ENCODE measurements at regions not wholly inside any gene's neighbourhood (a gene's known extent, or its start where the extent isn't known, plus 50 kb on each side); places are given as distances from the start of the nearest gene placed in this dataset.

DNA sequence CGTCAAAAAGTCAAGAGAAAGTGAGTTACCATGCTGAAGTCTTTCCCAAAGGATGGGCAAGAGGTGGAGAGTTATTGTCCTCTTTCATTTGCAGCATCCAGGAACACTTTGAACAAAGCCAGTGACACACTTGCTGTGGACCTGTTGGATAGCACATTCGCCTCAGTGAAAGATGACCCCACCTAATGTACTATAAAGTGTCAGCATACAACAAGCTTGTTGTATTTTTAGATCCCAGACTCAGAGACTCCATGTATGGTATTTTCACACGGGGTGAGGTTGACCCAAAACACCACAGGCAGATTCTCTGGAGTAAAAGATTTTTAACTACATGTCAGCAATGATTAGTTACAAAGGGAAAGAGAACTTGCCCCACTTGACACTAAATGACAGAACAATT is 273.8 kb downstream of the PTBP2 start:
- TF ChIP-seq POLR2A (IDR thresholded peaks at IDR 0.05; ENCODE audit: low read depth, low read length), result no peak
- peak; percentile 33 for FAIRE-seq
- no peak for DNase-seq (ENCODE audit: insufficient read length, low spot score)

DNA sequence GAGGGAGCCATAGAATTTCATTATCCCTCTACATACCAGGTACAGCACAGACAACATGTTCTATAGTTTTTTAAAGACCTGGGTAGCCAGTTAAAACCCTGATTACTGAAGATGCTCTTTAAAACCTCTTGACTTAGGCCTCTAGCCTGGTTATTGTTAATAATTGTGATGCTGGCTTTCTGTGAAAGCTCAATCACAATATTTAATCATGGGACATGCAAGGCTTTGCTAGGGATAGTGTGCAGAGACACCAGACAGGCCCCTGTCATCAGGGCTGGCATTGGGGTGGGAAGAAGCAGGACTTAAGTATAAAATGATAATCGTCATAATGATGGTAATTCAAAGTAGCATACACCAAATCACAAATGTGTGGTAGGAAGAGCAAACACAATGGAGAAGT is 274.4 kb downstream of the PTBP2 start:
- no peak for DNase-seq (ENCODE audit: insufficient read length, low spot score)
- no peak for FAIRE-seq
- TF ChIP-seq POLR2A (IDR thresholded peaks at IDR 0.05; ENCODE audit: low read depth, low read length), result no peak

DNA sequence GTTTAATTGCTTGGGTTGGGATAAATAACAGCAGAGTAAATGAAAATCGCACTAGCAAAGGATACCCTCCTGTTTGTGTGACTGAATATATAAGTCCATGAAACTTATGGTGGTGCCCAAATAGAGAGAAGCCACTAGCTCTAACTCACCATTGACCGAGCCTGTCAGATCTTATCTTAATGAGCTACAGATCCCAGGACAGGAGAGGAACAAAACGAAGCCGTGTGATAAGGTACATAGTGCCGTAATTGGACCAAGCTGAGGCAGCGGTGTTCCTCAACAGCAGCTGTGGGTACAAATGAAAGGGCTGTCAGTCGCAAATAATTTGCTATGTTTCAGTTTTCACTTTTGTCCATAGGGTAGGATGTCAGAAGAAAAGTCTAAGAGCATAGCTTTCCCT is 276.1 kb downstream of the PTBP2 start:
- FAIRE-seq (no peak), DNase-seq (ENCODE audit: insufficient read length, low spot score) (no peak)
- no peak for TF ChIP-seq POLR2A (IDR thresholded peaks at IDR 0.05; ENCODE audit: low read depth, low read length)

DNA sequence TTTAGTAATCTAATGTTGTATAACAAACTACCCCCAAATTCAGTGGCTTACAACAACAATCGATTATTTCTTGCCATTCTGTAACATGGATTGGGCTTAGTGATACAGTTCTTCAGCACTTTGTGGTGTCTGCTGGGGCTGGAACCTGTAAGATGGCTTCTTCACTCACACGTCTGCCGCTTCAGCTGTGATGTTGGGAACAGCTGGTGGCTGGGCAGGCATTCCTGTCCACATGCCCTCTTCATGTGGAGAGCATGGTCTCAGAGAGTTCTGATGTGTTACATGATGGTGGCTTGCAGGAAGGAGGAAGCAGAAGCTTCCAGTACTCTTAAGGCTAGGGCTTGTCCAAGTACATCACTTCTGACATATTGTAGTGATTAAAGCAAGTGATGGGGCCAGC is 276.9 kb downstream of the PTBP2 start:
- no peak for TF ChIP-seq POLR2A (IDR thresholded peaks at IDR 0.05; ENCODE audit: low read depth, low read length)
- DNase-seq (ENCODE audit: insufficient read length, low spot score) (no peak), FAIRE-seq (no peak)

DNA sequence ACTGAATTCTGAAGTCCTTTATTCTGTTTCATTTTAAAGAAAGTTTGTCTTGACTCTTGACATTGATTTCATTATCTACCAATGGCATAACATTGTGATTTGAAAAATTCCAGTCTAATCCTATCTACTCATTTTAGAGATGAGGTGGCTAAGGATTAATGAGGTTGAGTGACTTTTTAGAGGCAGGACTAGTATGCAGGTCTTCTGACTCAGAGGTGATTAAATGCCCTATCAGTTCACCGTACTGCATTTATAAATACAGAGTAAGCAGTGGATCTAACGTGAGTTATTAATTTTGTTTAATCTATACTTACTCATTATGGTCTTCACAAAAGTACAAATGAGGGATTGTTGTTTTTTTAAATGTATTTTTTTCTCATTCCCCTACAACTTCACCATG is 277.6 kb downstream of the PTBP2 start:
- FAIRE-seq (no peak), DNase-seq (ENCODE audit: insufficient read length, low spot score) (no peak)
- TF ChIP-seq POLR2A (IDR thresholded peaks at IDR 0.05; ENCODE audit: low read depth, low read length), result no peak

DNA sequence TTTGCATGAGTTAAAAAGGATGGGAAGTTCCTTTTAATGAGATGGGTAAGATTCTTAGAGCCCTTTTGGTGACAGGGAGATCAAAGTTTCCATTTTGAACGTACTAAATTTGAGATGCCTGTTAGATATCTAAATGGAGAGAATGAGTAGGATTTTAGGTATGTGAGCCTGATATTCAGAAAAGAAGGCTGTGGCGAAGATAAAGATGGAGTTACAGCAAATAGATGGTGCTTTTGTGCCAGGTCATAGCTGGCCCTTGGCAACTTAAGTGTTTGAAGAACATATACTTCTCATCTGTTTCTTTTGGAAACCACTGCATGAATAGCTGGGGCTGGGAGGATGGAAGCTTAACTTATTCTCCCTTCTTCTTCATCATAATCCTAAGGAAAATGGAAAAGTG is 282.5 kb downstream of the PTBP2 start:
- no peak for TF ChIP-seq POLR2A (IDR thresholded peaks at IDR 0.05; ENCODE audit: low read depth, low read length)
- DNase-seq (ENCODE audit: insufficient read length, low spot score) (no peak), FAIRE-seq (no peak)

DNA sequence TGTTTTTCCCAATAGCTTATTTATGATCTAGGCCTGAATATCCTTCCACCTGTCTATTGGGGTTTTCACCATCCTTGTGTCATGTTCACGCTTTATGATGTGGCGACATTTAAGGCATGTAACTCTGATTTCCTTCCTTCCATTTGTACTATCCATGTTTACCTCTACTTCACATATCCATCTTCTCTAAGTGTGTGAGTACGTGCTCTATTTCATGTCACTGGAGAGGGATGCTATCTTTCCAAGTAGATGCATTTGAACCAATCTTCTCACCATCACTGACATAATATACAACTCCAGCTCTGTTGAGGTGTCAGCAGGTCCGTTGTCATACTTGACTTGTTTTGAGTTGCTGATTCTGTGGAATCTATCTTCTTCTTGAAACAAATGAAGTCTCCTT is 283.2 kb downstream of the PTBP2 start:
- FAIRE-seq (no peak), DNase-seq (ENCODE audit: insufficient read length, low spot score) (no peak)
- no peak for TF ChIP-seq POLR2A (IDR thresholded peaks at IDR 0.05; ENCODE audit: low read depth, low read length)

DNA sequence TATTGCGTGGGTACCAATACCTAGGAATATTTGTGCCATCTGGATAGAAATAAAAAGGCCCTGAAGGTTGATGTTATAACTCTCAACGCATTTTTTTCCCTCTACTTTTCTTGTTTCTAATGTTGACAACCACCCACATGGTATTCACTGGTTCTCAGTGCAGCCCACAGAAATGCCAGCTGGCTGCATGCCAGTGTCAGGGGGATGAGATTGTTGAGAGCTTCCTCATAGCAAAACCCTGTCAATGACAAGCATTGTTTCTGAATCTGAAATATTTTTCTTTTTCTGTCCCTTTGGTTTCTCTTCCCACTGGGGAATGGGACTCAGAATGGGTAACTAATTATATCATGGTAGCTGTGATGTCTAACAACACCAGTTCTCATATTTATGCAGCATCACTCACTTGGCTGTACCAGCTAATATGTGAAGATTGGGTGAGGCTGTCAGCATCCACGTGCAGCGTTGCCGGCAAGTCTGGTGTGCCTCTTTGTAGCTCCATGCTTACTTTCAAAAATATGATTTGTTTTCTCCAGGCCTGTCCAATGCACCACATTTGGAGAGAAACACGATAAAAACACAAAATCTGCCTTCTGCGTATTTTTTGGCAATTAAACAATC is 284.6 kb downstream of the PTBP2 start:
- DNase-seq (ENCODE audit: insufficient read length, low spot score) (no peak), FAIRE-seq (no peak)
- no peak for TF ChIP-seq POLR2A (IDR thresholded peaks at IDR 0.05; ENCODE audit: low read depth, low read length)

DNA sequence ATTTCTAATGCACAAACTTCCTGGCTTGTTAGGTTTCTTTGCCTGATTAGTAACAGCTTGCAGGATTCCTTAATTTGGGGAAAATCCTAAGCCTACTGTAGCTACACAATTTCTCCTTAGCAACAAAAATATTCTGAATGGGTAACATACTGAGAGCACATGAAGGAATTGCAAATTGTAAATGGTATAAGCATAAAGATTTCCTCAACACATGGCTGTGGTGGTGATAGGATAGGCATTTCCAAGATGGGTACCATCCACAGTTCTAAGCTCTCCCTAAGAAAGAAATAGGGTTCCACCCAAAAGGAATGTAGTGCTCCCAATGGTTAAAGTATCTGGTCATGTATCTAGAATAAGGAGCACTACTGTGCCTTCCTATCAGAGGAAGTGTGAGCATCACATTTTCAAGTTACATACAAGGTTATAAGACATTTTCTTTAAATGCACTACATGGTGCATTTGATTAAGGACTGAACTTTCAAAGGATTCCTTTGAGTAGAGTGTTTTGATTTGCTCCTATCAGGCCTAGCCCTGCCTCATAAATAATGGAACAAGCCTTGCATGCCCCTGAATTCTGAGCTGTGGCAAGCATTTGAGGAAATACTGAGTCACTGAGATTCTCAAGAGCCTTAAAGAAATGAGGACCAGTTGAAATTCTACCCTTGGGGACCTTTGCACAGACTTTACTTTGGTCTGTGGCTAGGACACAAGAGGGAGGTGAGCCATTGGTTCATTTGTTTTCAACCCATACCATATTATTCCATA is 286.4 kb downstream of the PTBP2 start:
- FAIRE-seq, result no peak
- no peak for DNase-seq (ENCODE audit: insufficient read length, low spot score)
- no peak for TF ChIP-seq POLR2A (IDR thresholded peaks at IDR 0.05; ENCODE audit: low read depth, low read length)

DNA sequence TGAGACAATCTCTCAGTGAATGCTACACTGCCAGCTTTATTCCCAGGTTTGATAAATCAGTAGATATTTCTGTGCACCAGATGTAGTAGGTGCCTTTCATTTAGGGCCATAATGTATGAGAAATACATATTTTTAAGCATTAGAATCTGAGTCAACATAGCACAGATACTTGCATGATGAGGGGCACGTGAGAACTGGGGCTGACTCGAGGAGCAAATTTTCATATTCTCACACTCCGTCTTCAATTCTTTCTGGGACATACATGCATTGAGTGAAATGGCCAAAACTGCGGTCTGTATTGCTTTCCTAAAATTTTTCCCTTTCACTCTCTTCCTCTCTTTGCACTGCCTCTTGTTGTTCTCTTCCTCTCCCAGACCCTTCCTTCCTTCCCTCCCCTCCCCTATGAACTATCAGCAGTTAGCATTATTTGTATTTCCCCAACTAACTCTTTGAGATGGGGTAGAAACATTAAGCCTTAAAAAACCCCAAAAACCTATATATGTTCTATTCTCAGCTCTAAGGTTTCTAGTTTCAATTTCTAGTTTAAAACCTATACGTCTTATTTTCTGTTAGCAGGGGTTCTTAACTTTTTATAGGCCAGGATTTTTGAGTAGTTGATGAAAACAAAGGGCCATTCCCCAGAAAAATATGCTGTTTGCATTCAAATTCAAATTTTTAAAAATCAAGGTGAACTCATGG is 289.1 kb downstream of the PTBP2 start:
- DNase-seq (ENCODE audit: insufficient read length, low spot score) (no peak), FAIRE-seq (no peak)
- no peak for TF ChIP-seq POLR2A (IDR thresholded peaks at IDR 0.05; ENCODE audit: low read depth, low read length)

DNA sequence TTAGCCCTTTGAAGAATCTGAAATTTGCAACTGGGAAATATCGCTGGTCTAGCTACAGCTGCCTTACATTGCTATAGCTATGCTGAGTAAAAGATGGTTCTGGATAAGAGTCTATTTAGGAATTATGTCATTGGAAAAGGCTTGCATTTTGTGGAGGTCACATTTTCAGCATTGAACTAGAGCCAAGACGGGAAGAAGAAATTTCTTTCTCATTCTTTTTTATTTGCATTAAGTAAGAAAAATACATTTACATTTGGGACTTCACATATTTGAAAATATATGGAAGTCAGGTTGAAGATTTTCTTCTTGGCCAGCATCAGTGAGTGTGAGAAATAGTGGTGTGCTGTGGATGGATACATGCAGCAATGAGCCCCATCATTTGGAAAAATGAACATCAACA is 291.6 kb downstream of the PTBP2 start:
- FAIRE-seq (no peak), DNase-seq (ENCODE audit: insufficient read length, low spot score) (no peak)
- TF ChIP-seq POLR2A (IDR thresholded peaks at IDR 0.05; ENCODE audit: low read depth, low read length), result no peak

DNA sequence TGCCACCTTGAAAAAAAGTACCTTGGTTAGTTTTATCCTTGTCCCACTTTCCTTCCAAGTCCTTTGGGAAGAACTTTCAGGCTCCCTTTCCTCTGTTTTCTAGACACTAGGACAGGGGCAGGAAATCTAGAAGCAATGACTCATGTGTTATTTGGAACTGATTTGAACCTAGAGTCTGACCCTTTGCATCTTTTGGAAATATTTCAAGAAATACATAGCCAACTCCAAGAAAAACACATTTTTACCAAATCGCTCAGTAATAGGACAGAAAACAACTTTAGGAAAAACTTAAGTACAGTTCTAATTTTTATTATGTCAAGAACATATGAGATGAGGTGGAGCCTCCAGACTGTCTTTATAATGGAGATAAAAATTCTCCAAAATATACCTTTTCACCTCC is 292.4 kb downstream of the PTBP2 start:
- no peak for DNase-seq (ENCODE audit: insufficient read length, low spot score)
- FAIRE-seq, result peak; percentile 87
- TF ChIP-seq POLR2A (IDR thresholded peaks at IDR 0.05; ENCODE audit: low read depth, low read length), result no peak

DNA sequence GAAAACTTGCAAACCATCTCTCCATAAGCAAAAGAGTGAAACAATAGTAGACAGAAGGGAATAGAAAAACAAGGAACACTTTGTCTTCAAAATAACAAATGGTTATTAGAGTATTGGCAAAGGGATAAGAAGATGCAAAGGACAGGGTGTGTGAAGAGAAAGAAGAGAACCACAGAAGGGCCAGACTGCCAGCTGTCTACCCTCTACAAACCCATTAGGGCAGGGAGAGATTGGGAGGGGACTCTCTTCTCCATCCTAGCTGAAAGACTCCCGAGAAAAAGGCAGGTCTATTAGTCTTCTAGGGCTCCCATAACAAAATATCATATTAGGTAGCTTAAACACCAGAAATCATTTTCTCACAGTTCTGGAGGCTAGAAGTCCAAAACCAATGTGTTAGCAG is 292.8 kb downstream of the PTBP2 start:
- no peak for DNase-seq (ENCODE audit: insufficient read length, low spot score)
- no peak for FAIRE-seq
- no peak for TF ChIP-seq POLR2A (IDR thresholded peaks at IDR 0.05; ENCODE audit: low read depth, low read length)

DNA sequence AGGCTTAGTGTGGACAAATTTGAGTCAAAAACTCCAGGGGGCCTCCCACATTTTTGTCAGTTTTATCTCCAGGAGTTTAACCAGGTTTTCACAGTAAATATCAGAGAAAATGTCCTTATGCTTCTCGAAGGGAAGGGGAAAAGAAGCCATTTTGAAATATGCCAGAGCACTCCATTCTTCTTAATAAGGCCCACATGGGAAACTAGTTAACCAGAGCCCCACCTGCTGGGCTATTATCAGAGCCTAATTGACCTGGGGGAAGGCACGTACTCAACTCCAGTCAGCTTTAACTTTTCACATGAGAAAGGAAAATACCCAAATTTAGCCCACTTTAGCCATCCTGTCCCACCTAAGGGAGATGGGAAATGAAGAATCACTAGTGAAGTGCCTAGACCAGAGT is 296.3 kb downstream of the PTBP2 start:
- FAIRE-seq (no peak), DNase-seq (ENCODE audit: insufficient read length, low spot score) (no peak)
- TF ChIP-seq POLR2A (IDR thresholded peaks at IDR 0.05; ENCODE audit: low read depth, low read length), result no peak
